ENCODE measurements at regions not wholly inside any gene's neighbourhood (a gene's known extent, or its start where the extent isn't known, plus 50 kb on each side); places are given as distances from the start of the nearest gene placed in this dataset.

- no peak for TF ChIP-seq MXI1 (conservative IDR thresholded peaks at IDR 0.05; ENCODE audit: poor library complexity, severe bottlenecking)
- no peak for TF ChIP-seq EP300 (conservative IDR thresholded peaks at IDR 0.05; ENCODE audit: poor library complexity, severe bottlenecking)
- TF ChIP-seq SMC3 (conservative IDR thresholded peaks at IDR 0.05; ENCODE audit: poor library complexity) = no peak
- no peak for TF ChIP-seq POLR2AphosphoS5 (IDR thresholded peaks at IDR 0.05)
- TF ChIP-seq EZH2 (IDR thresholded peaks at IDR 0.05; ENCODE audit: borderline replicate concordance, insufficient read depth, low read length, poor library complexity, severe bottlenecking) = no peak
- TF ChIP-seq CTCF (IDR thresholded peaks at IDR 0.05; ENCODE audit: poor library complexity, severe bottlenecking) = no peak
- no peak for TF ChIP-seq RAD21 (conservative IDR thresholded peaks at IDR 0.05)
- TF ChIP-seq TAF1 (IDR thresholded peaks at IDR 0.05; ENCODE audit: low read depth) = no peak
- no peak for TF ChIP-seq REST (IDR thresholded peaks at IDR 0.05; ENCODE audit: borderline replicate concordance)
- no peaks in the 10 kb centered on the region for H3K9me2 ChIP-seq (ENCODE audit: insufficient read depth, low read length)
- no peaks in the 10 kb centered on the region for H3K9me3 ChIP-seq (ENCODE audit: low read length)
- no peaks in the 10 kb centered on the region for H3K27me3 ChIP-seq (ENCODE audit: insufficient read depth, low read depth, low read length)
- no peak overlapping the region for H3K4me3 ChIP-seq (ENCODE audit: low read length)
- H3K36me3 ChIP-seq (ENCODE audit: insufficient read depth, low read length) = no peaks in the 10 kb centered on the region
- no peak overlapping the region for H3K4me2 ChIP-seq (ENCODE audit: low read length)
- no peak overlapping the region for H3K9ac ChIP-seq (ENCODE audit: low read length)
- no peaks in the 10 kb centered on the region for H4K20me1 ChIP-seq (ENCODE audit: insufficient read depth)
- no peaks in the 10 kb centered on the region for H3K79me2 ChIP-seq (replicated peaks; ENCODE audit: insufficient read depth, low read length)
- H3F3A ChIP-seq (ENCODE audit: insufficient read depth, low read length, poor library complexity, severe bottlenecking) = no peaks in the 10 kb centered on the region
- H2AFZ ChIP-seq (ENCODE audit: low read depth, low read length) = no peak overlapping the region
- no peak overlapping the region for H3K27ac ChIP-seq (ENCODE audit: low read length)
These were observed 549.2 kb downstream of the GALC start for GRCh38 chr14:87443787-87444186.

- Histone ChIP-seq H3K9ac (ENCODE audit: low read length) (no peak overlapping the region), H3K27ac (ENCODE audit: low read length) (no peak overlapping the region), H3K9me3 (ENCODE audit: low read length) (no peaks in the 10 kb centered on the region), H2AFZ (ENCODE audit: low read depth, low read length) (no peak overlapping the region), H3F3A (ENCODE audit: insufficient read depth, low read length, poor library complexity, severe bottlenecking) (no peaks in the 10 kb centered on the region), H3K4me2 (ENCODE audit: low read length) (no peak overlapping the region), H3K79me2 (replicated peaks; ENCODE audit: insufficient read depth, low read length) (no peaks in the 10 kb centered on the region), H3K27me3 (ENCODE audit: insufficient read depth, low read depth, low read length) (no peaks in the 10 kb centered on the region), H3K9me2 (ENCODE audit: insufficient read depth, low read length) (no peaks in the 10 kb centered on the region), H3K4me3 (ENCODE audit: low read length) (no peak overlapping the region), H3K36me3 (ENCODE audit: insufficient read depth, low read length) (no peaks in the 10 kb centered on the region), H4K20me1 (ENCODE audit: insufficient read depth) (no peaks in the 10 kb centered on the region)
- no peak for TF ChIP-seq SMC3 (conservative IDR thresholded peaks at IDR 0.05; ENCODE audit: poor library complexity)
- no peak for TF ChIP-seq CTCF (IDR thresholded peaks at IDR 0.05; ENCODE audit: poor library complexity, severe bottlenecking)
- TF ChIP-seq REST (IDR thresholded peaks at IDR 0.05; ENCODE audit: borderline replicate concordance) = no peak
These were observed 549.9 kb downstream of the GALC start for GRCh38 chr14:87443039-87443438.
